Prostate gland (tissue), 2 donors: ENCODE measurements at regions not wholly inside any gene's neighbourhood (a gene's known extent, or its start where the extent isn't known, plus 50 kb on each side); places are given as distances from the start of the nearest gene placed in this dataset.

ENCODE experiments used
- DNase-seq: peaks from one replicate; pipeline ENCODE4 v3.0.0-alpha.2; 2019; ENCODE audit warnings: low spot score
- H3K27ac ChIP-seq, 2 donors: fragments of 200-600 bp; sonication (generic); 2 replicates each; pipeline ENCODE4 v1.5.1; 2017 to 2019
- H3K27me3 ChIP-seq: fragments of 200-600 bp; sonication (generic); replicated peaks from 2 replicates; pipeline ENCODE4 v1.5.1; 2019; ENCODE audit not compliant: insufficient read depth
- H3K36me3 ChIP-seq, 2 donors: fragments of 200-600 bp; sonication (generic); 1 replicate in 1 of 2; 2 replicates in 1 of 2; pipeline versions ENCODE4 v1.5.1 to v1.8.1; 2017 to 2019
- H3K4me1 ChIP-seq: fragments of 200-600 bp; sonication (generic); replicated peaks from 2 replicates; pipeline ENCODE4 v1.5.1; 2019
- H3K4me3 ChIP-seq, 2 donors: fragments of 200-600 bp; sonication (generic); 2 replicates each; pipeline ENCODE4 v1.5.1; 2017 to 2019
- H3K9me3 ChIP-seq: fragments of 200-600 bp; sonication (generic); 2 replicates; pipeline ENCODE4 v1.5.1; 2017
- CTCF ChIP-seq, 4 experiments: fragments of 200-600 bp in 2 of 4; fragments of 450-650 bp in 2 of 4; sonication (generic) in 2 of 4; IDR thresholded peaks; 1 replicate in 3 of 4; 2 replicates in 1 of 4; pipeline ENCODE4 v1.5.1; 2016 to 2019; ENCODE audit warnings: antibody characterized with exemption in 4 of 4, mild to moderate bottlenecking in 2 of 4, moderate library complexity in 2 of 4
- POLR2A ChIP-seq: fragments of 450-650 bp; IDR thresholded peaks from one replicate; pipeline ENCODE4 v1.6.1; 2016; ENCODE audit warnings: antibody characterized with exemption, mild to moderate bottlenecking
- POLR2AphosphoS5 ChIP-seq: sonication (generic); formaldehyde crosslinking; IDR thresholded peaks from one replicate; pipeline ENCODE4 v1.6.1; 2017; ENCODE audit warnings: antibody characterized with exemption
- WGBS: methylation state at CpG from one replicate; pipeline ENCODE4 v1.1.5; 2018; 5-methylcytosine and 5-hydroxymethylcytosine counted together
- intact Hi-C: fragments of 100-400 bp; cut with DNase I; formaldehyde crosslinking; loops from one replicate; pipeline ENCODE4 v1.14.2; 2022

- Histone ChIP-seq H3K27me3 (no peaks in the 10 kb centered on the region), H3K27ac (no peak overlapping the region), H3K9me3 (no peaks in the 10 kb centered on the region), H3K4me1 (no peaks in the 10 kb centered on the region), H3K36me3 (no peaks in the 10 kb centered on the region), H3K4me3 (no peak overlapping the region)
- TF ChIP-seq POLR2A (no peak), CTCF (IDR thresholded peaks at IDR 0.05) (no peak), POLR2AphosphoS5 (no peak)
- no peak for DNase-seq
- intact Hi-C loops = no loop called here
- 93% methylated on average over 6 of the region's 8 CpGs for WGBS
Observed at GRCh38 chr9:88871669-88872068, 119.6 kb upstream of the S1PR3 start.

GRCh38 chr9:88872192-88872946, 118.9 kb upstream of the S1PR3 start:
- 83% methylated on average over 3 of the region's 3 CpGs for WGBS
- Histone ChIP-seq H3K36me3 (no peaks in the 10 kb centered on the region), H3K4me3 (no peak overlapping the region), H3K4me1 (no peaks in the 10 kb centered on the region), H3K27ac (no peak overlapping the region), H3K27me3 (no peaks in the 10 kb centered on the region), H3K9me3 (no peaks in the 10 kb centered on the region)
- no peak for DNase-seq
- intact Hi-C loops = no loop called here
- no peak for TF ChIP-seq CTCF (IDR thresholded peaks at IDR 0.05)

GRCh38 chr9:88873635-88874034, 117.6 kb upstream of the S1PR3 start:
- no peak for DNase-seq
- no peaks in the 10 kb centered on the region for H3K27me3 ChIP-seq
- no peak overlapping the region for H3K27ac ChIP-seq
- H3K4me1 ChIP-seq = no peaks in the 10 kb centered on the region
- intact Hi-C loops = no loop called here
- no peaks in the 10 kb centered on the region for H3K36me3 ChIP-seq
- TF ChIP-seq POLR2A = no peak
- TF ChIP-seq POLR2AphosphoS5 = no peak
- no peak for TF ChIP-seq CTCF (IDR thresholded peaks at IDR 0.05)
- 73% methylated on average over 9 of the region's 10 CpGs for WGBS
- H3K4me3 ChIP-seq = no peak overlapping the region
- no peaks in the 10 kb centered on the region for H3K9me3 ChIP-seq

- Histone ChIP-seq H3K27ac (no peak overlapping the region), H3K9me3 (no peaks in the 10 kb centered on the region), H3K4me3 (no peak overlapping the region), H3K4me1 (no peaks in the 10 kb centered on the region), H3K27me3 (no peaks in the 10 kb centered on the region), H3K36me3 (no peaks in the 10 kb centered on the region)
- intact Hi-C loops = no loop called here
- DNase-seq = no peak
- 69% methylated on average over 6 of the region's 6 CpGs for WGBS
- TF ChIP-seq POLR2AphosphoS5 = no peak
- no peak for TF ChIP-seq CTCF (IDR thresholded peaks at IDR 0.05)
- TF ChIP-seq POLR2A = no peak
Observed at GRCh38 chr9:88874391-88874790, 116.9 kb upstream of the S1PR3 start.

GRCh38 chr9:88875400-88876120, 115.7 kb upstream of the S1PR3 start:
- DNase-seq = no peak
- no peaks in the 10 kb centered on the region for H3K9me3 ChIP-seq
- 90% methylated on average over 3 of the region's 3 CpGs for WGBS
- no peaks in the 10 kb centered on the region for H3K36me3 ChIP-seq
- no peak overlapping the region for H3K27ac ChIP-seq
- no peaks in the 10 kb centered on the region for H3K27me3 ChIP-seq
- no peak overlapping the region for H3K4me3 ChIP-seq
- intact Hi-C loops = no loop called here
- TF ChIP-seq POLR2A (no peak), POLR2AphosphoS5 (no peak), CTCF (IDR thresholded peaks at IDR 0.05) (no peak)
- no peaks in the 10 kb centered on the region for H3K4me1 ChIP-seq
